ENCODE measurements at regions not wholly inside any gene's neighbourhood (a gene's known extent, or its start where the extent isn't known, plus 50 kb on each side); places are given as distances from the start of the nearest gene placed in this dataset.

DNA sequence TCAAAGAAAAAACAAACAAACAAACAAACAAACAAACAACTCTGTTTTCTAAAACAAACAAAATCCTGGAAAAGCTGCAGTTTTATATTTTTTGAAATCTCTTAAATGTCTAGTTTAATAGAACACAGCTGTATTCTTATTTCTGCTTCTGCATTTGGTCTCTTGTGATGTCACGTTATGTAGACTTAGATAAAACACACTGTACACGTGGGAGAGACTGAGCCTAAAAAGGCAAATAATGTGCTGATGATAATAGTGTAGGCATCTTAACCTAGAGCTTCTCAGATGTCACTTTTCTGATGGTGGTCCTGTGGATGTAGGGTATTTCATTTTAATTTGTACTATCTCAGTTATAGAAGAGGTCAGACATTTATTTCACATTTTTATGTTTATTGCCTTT, 261.7 kb downstream of the UTRN start:
- no peaks in the 10 kb centered on the region for H3K36me3 ChIP-seq (ENCODE audit: low read depth, missing control alignments)
- no peaks in the 10 kb centered on the region for H3K4me1 ChIP-seq
- H3K4me3 ChIP-seq: no peak overlapping the region
- TF ChIP-seq POLR2A (IDR thresholded peaks at IDR 0.05): no peak
- TF ChIP-seq, protein P1, sequence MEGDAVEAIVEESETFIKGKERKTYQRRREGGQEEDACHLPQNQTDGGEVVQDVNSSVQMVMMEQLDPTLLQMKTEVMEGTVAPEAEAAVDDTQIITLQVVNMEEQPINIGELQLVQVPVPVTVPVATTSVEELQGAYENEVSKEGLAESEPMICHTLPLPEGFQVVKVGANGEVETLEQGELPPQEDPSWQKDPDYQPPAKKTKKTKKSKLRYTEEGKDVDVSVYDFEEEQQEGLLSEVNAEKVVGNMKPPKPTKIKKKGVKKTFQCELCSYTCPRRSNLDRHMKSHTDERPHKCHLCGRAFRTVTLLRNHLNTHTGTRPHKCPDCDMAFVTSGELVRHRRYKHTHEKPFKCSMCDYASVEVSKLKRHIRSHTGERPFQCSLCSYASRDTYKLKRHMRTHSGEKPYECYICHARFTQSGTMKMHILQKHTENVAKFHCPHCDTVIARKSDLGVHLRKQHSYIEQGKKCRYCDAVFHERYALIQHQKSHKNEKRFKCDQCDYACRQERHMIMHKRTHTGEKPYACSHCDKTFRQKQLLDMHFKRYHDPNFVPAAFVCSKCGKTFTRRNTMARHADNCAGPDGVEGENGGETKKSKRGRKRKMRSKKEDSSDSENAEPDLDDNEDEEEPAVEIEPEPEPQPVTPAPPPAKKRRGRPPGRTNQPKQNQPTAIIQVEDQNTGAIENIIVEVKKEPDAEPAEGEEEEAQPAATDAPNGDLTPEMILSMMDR (IDR thresholded peaks at IDR 0.05): no peak
- H3K9me3 ChIP-seq: no peaks in the 10 kb centered on the region
- DNase-seq: no peak
- intact Hi-C loops (cut with DNase I; ENCODE audit: low total_unique reads): no loop called here
- H3K27me3 ChIP-seq: no peaks in the 10 kb centered on the region
- 40 to 55% methylated on average over 2 of the region's 2 CpGs for WGBS, 2 donors
- H3K27ac ChIP-seq: no peak overlapping the region

DNA sequence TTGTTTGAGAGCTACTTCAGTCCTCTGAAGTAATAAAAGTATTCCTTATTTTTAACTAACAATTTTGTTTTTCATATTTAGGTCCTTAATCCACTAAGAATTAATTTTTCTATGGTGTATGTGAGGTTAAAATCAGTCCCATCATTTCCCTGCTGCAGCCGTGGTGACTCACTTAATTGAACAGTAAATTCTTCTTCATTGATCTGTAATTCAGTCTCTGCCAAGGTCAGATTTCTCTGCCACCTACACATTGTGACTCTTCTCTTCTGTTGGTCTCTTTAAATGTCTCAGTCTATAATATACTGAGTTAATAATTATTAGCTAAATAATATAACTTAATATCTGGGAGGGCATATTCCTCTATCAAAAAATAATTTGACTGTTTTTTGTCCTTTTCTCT, 262.3 kb downstream of the UTRN start:
- Histone ChIP-seq H3K4me3 (no peak overlapping the region), H3K27ac (no peak overlapping the region), H3K9me3 (no peaks in the 10 kb centered on the region), H3K36me3 (ENCODE audit: low read depth, missing control alignments) (no peaks in the 10 kb centered on the region), H3K27me3 (no peaks in the 10 kb centered on the region), H3K4me1 (no peaks in the 10 kb centered on the region)
- intact Hi-C loops (cut with DNase I; ENCODE audit: low total_unique reads): no loop called here
- 59 to 72% methylated on average over 1 of the region's 1 CpG for WGBS, 2 donors
- TF ChIP-seq, protein P1 (IDR thresholded peaks at IDR 0.05): no peak
- no peak for TF ChIP-seq POLR2A (IDR thresholded peaks at IDR 0.05)
- no peak for DNase-seq

DNA sequence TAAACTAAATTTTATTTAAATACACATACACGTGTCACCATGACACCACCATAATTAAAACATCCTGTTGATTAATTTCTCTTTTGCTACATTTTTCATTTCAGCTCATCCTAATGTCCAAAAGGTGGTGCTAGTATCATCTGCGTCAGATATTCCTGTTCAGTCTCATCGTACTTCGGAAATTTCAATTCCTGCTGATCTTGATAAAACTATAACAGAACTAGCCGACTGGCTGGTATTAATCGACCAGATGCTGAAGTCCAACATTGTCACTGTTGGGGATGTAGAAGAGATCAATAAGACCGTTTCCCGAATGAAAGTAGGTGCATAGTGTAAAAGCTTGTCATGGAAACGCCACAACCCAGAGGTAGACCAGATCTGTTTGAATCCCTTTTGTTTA, 263.4 kb downstream of the UTRN start:
- no peak overlapping the region for H3K4me3 ChIP-seq
- no peak for DNase-seq
- H3K36me3 ChIP-seq (ENCODE audit: low read depth, missing control alignments): no peaks in the 10 kb centered on the region
- no peaks in the 10 kb centered on the region for H3K27me3 ChIP-seq
- no peak overlapping the region for H3K27ac ChIP-seq
- TF ChIP-seq POLR2A (IDR thresholded peaks at IDR 0.05): no peak
- intact Hi-C loops (cut with DNase I; ENCODE audit: low total_unique reads): no loop called here
- WGBS, 2 donors: 89 to 90% methylated on average over 9 of the region's 9 CpGs
- no peaks in the 10 kb centered on the region for H3K4me1 ChIP-seq
- no peaks in the 10 kb centered on the region for H3K9me3 ChIP-seq

DNA sequence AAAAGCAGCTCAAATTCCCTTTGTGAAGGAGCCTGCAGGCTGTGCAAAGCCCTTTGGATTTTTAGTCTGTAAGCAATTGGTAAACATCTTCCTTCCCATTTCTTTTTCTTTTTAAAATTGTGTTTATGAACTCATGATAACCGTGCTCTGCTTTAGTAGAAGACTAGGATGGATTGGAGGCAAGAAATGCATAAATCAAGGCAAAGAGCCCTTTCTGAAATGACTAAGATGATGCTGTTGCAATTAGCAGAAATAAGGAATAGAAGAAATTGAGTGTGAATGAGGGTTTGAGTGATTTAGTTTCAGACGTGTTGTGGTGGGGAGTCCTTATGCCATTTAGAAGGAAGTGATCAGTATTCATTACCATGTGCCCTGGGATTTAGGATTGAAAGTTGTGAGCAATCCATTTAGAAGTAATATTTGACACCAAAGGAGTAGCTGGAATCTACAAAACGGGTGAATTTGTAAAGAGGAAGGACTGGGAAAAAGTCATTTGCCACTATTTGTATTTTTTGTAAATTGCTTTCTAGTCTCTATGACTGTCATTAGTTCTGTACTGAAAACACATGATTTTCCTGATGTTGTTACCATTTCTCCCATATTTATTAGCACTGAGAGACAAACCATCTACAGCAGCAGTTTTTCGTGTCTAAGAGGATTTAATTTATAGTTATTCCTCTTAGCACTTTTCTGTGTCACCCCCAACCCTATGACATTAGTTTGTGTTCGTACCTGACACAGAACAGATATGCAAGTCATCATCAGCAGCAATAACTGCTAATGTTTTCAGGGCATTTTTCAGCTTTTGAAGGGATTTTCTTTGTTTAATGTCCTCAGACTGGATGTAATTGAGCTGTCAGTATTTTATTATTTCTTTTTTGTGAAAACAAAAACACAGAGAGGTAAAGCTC, 265.0 kb downstream of the UTRN start:
- 90 to 94% methylated on average over 5 of the region's 5 CpGs for WGBS, 2 donors

DNA sequence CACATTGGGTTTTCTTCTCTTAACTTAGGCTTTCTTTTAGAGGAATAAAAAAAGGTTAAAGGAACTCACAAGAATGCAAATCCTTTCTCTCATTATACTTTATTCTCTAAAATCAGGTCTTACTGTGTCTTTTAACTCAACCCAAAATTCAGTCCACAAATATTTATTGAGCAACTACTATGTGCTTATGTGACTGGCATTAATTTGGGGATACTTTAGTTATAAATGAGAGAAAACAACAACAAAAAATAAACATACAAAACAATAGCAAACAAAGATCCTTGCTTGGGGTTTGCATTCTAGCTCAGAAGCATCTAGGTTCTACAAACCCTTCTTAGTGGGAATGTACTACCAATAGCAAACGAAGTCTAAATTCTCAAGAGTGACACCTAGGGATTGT, 266.2 kb downstream of the UTRN start:
- H3K27ac ChIP-seq: no peak overlapping the region
- H3K4me3 ChIP-seq: no peak overlapping the region
- WGBS, 2 donors: 89 to 95% methylated on average over 1 of the region's 1 CpG
- TF ChIP-seq, protein P1 (IDR thresholded peaks at IDR 0.05): no peak
- DNase-seq: no peak
- H3K36me3 ChIP-seq (ENCODE audit: low read depth, missing control alignments): no peaks in the 10 kb centered on the region
- no peaks in the 10 kb centered on the region for H3K9me3 ChIP-seq
- H3K4me1 ChIP-seq: no peaks in the 10 kb centered on the region
- intact Hi-C loops (cut with DNase I; ENCODE audit: low total_unique reads): no loop called here
- H3K27me3 ChIP-seq: no peaks in the 10 kb centered on the region

More for the DNA sequence above, 265.0 kb downstream of the UTRN start:
- Histone ChIP-seq H3K4me3 (no peak overlapping the region), H3K4me1 (no peaks in the 10 kb centered on the region), H3K9me3 (no peaks in the 10 kb centered on the region), H3K27me3 (no peaks in the 10 kb centered on the region), H3K27ac (no peak overlapping the region), H3K36me3 (ENCODE audit: low read depth, missing control alignments) (no peaks in the 10 kb centered on the region)
- TF ChIP-seq POLR2A (IDR thresholded peaks at IDR 0.05): no peak
- TF ChIP-seq, protein P1 (IDR thresholded peaks at IDR 0.05): no peak
- intact Hi-C loops (cut with DNase I; ENCODE audit: low total_unique reads): no loop called here
- no peak for DNase-seq
